ENCODE measurements at regions not wholly inside any gene's neighbourhood (a gene's known extent, or its start where the extent isn't known, plus 50 kb on each side); places are given as distances from the start of the nearest gene placed in this dataset.

GRCh38 chr3:21801631-21802030 is 50.6 kb upstream of the ZNF385D start:
- intact Hi-C loops (cut with DNase I), result no loop called here
- DNase-seq, result no peak

- intact Hi-C loops (cut with DNase I), result no loop called here
- no peak for DNase-seq
Observed at GRCh38 chr3:21803604-21804003, 52.6 kb upstream of the ZNF385D start.

DNA sequence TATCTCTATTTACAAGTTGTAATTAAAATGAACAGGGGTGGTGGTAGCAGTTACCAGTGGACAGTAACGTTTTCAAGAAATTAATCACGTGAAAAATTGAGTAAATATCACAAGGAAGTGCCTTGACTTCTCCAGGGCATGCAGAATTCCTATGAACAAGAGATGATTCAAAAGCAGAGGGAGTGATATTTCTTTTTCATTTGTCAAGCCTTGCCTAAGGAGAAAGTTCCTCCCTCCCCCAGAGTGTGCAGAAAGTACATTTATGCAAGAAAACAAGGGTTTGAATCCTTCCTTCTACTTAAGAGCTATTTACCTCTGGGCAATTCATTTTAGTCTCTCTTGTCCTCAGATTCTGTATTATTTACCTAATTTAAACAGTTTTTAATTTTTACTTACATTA is 53.3 kb upstream of the ZNF385D start:
- DNase-seq, result no peak
- intact Hi-C loops (cut with DNase I), result no loop called here

DNA sequence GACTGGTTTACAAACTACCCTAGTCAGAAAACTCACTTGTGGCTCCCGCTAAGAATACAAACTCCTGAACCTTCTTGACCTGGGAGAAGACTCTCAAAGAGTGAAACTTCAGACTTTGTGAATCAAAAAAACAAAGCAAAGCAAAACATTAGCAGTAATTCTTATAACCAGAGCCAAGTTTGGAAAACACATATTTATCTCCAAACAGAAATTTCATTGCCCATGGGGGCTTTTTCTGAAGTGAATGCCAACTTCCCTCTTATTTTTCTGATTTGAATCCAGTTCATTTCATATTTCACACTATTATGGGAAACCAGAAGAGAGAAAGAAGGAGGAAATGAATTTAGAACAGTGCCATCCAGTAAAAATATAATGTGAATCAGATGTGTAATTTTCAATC is 55.7 kb upstream of the ZNF385D start:
- no peak for DNase-seq
- intact Hi-C loops (cut with DNase I), result no loop called here

- intact Hi-C loops (cut with DNase I), result no loop called here
- no peak for DNase-seq
Observed at GRCh38 chr3:21825684-21826083, 74.7 kb upstream of the ZNF385D start.

- no peak for DNase-seq
- intact Hi-C loops (cut with DNase I), result no loop called here
Observed at GRCh38 chr3:21826416-21826815, 75.4 kb upstream of the ZNF385D start.

DNA sequence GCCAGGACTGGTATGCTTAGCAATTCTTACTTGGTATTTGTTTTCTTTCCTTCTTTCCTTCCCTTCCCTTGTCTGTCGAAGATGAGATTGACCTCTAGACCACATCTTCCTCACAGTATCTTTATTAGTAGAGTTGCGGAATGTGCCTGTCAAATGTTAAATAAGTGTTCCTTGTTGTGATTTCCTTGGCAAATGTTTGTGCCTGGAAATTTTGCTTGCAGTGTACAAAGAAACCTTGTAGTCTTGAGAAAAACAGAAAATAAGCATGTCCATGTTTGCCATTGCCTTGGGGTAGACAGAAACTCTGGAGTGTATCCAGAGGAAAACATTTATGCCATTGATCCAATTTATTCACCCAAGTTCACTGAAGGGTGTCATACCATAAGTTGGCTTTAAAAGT is 79.5 kb upstream of the ZNF385D start:
- intact Hi-C loops (cut with DNase I), result no loop called here

DNA sequence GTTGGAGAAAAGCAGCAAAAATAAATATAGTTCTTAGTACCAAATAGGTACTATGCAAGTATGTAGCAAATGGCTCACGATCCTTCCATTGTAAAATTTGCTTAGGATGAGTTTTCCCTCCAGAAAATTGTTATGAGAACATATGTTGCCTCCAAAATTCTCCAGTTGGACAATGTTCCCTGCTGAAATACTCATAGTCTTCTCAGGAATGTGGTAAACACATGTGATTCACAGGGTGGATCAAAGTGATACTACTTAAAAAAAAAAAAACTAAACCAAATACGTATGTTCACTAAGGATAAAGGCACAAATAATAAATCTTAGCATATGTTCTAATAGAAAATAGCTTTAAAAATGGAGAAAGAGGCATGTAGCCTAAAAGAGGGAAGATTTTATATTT is 84.3 kb upstream of the ZNF385D start:
- DNase-seq, result no peak
- intact Hi-C loops (cut with DNase I), result no loop called here

More for the DNA sequence above, 79.5 kb upstream of the ZNF385D start:
- DNase-seq, result no peak

DNA sequence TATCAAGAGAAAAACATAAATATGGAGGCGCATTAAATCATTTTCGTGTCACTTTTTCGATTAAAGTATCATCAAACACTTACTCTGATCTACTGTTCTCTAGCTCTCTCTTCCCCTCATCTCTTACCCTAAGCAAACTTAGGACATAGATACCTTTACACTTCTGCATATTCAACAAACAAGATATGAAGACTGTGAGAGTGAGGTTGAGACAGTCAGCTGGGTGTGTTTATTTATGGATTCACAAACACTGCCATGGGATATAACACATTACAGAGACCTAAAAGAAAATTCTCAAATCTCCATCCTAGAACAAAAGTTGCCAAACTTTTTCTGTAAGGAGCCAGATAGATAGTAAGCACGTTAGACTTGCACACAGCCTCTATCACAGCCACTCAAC is 85.2 kb upstream of the ZNF385D start:
- intact Hi-C loops (cut with DNase I), result no loop called here
- no peak for DNase-seq

GRCh38 chr3:21839176-21839575 is 88.2 kb upstream of the ZNF385D start:
- intact Hi-C loops (cut with DNase I), result no loop called here
- no peak for DNase-seq

GRCh38 chr3:21839592-21839991 is 88.6 kb upstream of the ZNF385D start:
- no peak for DNase-seq
- intact Hi-C loops (cut with DNase I), result no loop called here

DNA sequence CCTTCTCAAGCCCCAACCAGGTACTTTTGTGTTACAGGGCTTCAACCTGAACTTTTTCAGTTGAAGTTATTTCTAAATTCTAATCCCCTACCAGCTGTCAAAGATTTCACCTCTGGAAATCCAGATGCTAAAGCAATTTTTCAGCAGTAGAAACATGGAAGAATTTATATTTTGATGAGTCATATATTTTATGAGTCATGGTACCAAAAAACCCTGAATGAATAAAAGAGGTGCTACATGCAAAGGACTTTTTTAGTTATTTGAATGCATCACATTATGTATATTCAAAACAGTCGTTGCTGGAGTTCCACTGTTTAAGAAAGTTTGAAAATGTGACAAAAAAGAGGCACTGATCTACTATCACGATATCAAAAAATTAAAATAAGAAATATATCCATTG is 96.0 kb upstream of the ZNF385D start:
- no peak for DNase-seq
- intact Hi-C loops (cut with DNase I), result no loop called here

DNA sequence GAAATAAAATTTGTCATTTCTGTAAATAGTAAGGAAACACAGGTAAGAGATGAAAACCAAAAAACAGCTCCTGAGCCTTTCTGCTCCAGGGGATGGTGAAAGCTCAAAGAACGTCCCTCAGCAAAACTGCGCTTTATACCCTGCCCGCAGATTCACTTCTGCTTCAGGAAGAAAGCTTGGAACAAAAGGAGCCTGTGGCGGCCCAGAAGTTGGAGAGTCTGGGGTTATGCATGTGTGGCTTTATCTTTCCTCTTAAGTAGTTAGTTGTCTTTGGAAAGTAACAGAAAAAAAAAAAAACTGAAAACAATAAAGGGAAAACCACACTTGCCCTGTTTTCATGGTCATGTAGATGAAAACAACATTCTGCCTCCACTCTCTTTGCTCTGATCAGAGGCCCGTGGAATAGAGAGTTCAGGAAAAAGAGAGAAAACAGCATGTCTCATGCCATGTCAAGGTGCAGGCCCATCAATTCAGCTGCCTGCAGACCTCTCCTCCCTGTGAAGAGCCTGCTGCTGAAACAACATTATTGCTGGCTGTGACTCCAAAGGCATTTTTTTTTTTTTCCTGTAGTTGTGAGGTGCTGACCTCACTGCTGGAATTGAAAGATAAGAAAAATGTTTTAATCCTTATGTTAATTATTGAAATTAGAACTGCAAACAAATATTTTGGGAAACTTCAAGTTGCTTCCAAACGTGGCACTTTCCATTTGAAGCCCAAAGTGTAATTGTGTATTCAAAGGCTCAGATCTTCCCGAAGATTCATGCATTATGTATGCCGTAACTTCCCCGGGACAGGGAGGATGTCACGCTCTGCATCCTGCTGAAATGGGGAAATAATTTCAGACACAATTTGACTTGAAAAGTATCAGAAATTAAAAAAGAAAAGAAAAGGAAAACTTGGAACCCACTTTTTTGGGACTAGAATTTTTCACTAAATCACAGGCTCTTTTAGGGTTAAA is 108.4 kb upstream of the ZNF385D start:
- no peak for DNase-seq
- intact Hi-C loops (cut with DNase I), result no loop called here

GRCh38 chr3:21860082-21860475 is 109.1 kb upstream of the ZNF385D start:
- intact Hi-C loops (cut with DNase I), result no loop called here

GRCh38 chr3:21860657-21861056 is 109.6 kb upstream of the ZNF385D start:
- no peak for DNase-seq

More at GRCh38 chr3:21860082-21860475, 109.1 kb upstream of the ZNF385D start:
- DNase-seq, result no peak

DNA sequence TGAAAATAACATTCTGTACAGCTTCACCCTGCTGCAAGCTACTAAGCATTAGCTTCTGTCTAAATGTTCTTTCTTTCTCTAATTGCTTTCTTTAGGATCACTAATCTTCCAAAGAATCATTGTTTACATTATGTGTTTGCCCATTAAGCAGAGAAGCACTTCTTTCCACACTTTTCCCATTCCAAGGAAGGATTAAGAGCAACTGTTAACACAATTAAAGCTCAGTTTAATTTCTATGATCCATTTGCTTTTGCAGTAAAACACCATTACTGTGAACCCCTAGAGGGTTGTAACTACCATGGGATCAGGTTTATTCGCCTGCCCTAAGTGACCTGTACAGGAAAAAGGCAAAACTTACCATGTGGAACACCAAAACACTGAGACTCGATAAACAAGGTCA is 125.8 kb upstream of the ZNF385D start:
- no peak for DNase-seq
- intact Hi-C loops (cut with DNase I), result no loop called here

More at GRCh38 chr3:21860657-21861056, 109.6 kb upstream of the ZNF385D start:
- intact Hi-C loops (cut with DNase I), result no loop called here

GRCh38 chr3:21877214-21877754 is 126.3 kb upstream of the ZNF385D start:
- intact Hi-C loops (cut with DNase I), result no loop called here

GRCh38 chr3:21879184-21879886 is 128.3 kb upstream of the ZNF385D start:
- DNase-seq, result no peak
- intact Hi-C loops (cut with DNase I), result no loop called here

More at GRCh38 chr3:21877214-21877754, 126.3 kb upstream of the ZNF385D start:
- DNase-seq, result no peak

- intact Hi-C loops (cut with DNase I), result no loop called here
- no peak for DNase-seq
Observed at GRCh38 chr3:21888656-21889055, 137.6 kb upstream of the ZNF385D start.

DNA sequence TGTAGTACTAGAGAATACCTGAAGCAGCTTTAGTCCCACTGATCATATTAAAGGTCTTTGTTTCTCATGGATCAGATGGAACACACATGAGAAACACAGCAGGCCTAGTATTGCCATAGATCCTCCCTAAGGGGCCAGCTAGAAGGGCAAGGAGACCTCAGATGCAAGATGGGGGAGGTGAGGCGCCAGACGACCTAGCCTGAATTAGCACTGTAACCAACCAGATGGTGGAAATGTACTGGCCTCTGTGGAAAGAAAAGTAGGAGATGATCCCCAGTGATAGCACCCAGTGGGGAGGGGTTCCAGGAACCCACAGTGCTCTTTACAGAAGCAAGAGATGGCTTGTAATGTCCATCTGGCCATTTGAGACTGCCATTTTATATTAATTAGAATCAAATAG is 138.2 kb upstream of the ZNF385D start:
- intact Hi-C loops (cut with DNase I), result no loop called here
- DNase-seq, result no peak
